Neural cell (in vitro differentiated cells): ENCODE measurements at regions not wholly inside any gene's neighbourhood (a gene's known extent, or its start where the extent isn't known, plus 50 kb on each side); places are given as distances from the start of the nearest gene placed in this dataset.

Source experiments
- H2AFZ ChIP-seq: fragments of 200-600, 300-800 bp; sonication (generic), shearing (Covaris generic); 2 replicates; pipeline ENCODE4 v1.6.0; 2014; ENCODE audit warnings: low read depth, mild to moderate bottlenecking, antibody characterized with exemption, low read length, moderate library complexity
- H3F3A ChIP-seq: fragments of 200-600 bp; shearing (Covaris generic); 2 replicates; pipeline ENCODE4 v1.6.1; 2016; ENCODE audit warnings: mild to moderate bottlenecking, moderate library complexity, mixed read lengths, antibody characterized with exemption, low read length; ENCODE audit not compliant: insufficient read depth, poor library complexity, severe bottlenecking
- H3K27ac ChIP-seq: fragments of 200-600, 300-800 bp; sonication (generic), shearing (Covaris generic); 2 replicates; pipeline ENCODE4 v1.5.1; 2014; ENCODE audit warnings: mild to moderate bottlenecking, low read length, moderate library complexity
- H3K27me3 ChIP-seq: fragments of 300-800, 200-600 bp; sonication (generic), shearing (Covaris generic); 2 replicates; pipeline ENCODE4 v1.6.0; 2014; ENCODE audit warnings: mild to moderate bottlenecking, low read depth, low read length, moderate library complexity; ENCODE audit not compliant: insufficient read depth
- H3K36me3 ChIP-seq: fragments of 300-800, 200-600 bp; sonication (generic), shearing (Covaris generic); 2 replicates; pipeline ENCODE4 v1.5.1; 2014; ENCODE audit warnings: mild to moderate bottlenecking, antibody characterized with exemption, low read length, moderate library complexity; ENCODE audit not compliant: insufficient read depth
- H3K4me2 ChIP-seq: fragments of 300-800, 200-600 bp; sonication (generic), shearing (Covaris generic); 2 replicates; pipeline ENCODE4 v1.6.0; 2014; ENCODE audit warnings: mild to moderate bottlenecking, low read length
- H3K4me3 ChIP-seq: fragments of 300-800, 200-600 bp; sonication (generic), shearing (Covaris generic); 2 replicates; pipeline ENCODE4 v1.5.1; 2014; ENCODE audit warnings: mild to moderate bottlenecking, low read length, moderate library complexity
- H3K79me2 ChIP-seq: fragments of 200-600 bp; shearing (Covaris generic); replicated peaks from 2 replicates; pipeline ENCODE4 v1.6.0; 2014; ENCODE audit warnings: mild to moderate bottlenecking, low read length, moderate library complexity; ENCODE audit not compliant: insufficient read depth
- H3K9ac ChIP-seq: fragments of 300-800, 200-600 bp; sonication (generic), shearing (Covaris generic); 2 replicates; pipeline ENCODE4 v1.6.1; 2016; ENCODE audit warnings: mild to moderate bottlenecking, low read length, mixed read lengths
- H3K9me2 ChIP-seq: fragments of 200-600 bp; shearing (Covaris generic); 2 replicates; pipeline ENCODE4 v1.6.1; 2016; ENCODE audit warnings: mild to moderate bottlenecking, low read length, mixed read lengths; ENCODE audit not compliant: insufficient read depth
- H3K9me3 ChIP-seq: fragments of 200-600, 300-800 bp; sonication (generic), shearing (Covaris generic); 2 replicates; pipeline ENCODE4 v1.6.1; 2016; ENCODE audit warnings: mild to moderate bottlenecking, mixed run types, low read length, moderate library complexity, mixed read lengths
- H4K20me1 ChIP-seq: fragments of 200-600 bp; shearing (Covaris generic); 2 replicates; pipeline ENCODE4 v1.6.1; 2016; ENCODE audit warnings: mild to moderate bottlenecking, mixed run types; ENCODE audit not compliant: insufficient read depth
- CTCF ChIP-seq: fragments of 450-650 bp; IDR thresholded peaks from 2 replicates; pipeline ENCODE4 v1.5.1; 2014; ENCODE audit warnings: antibody characterized with exemption, mild to moderate bottlenecking, moderate library complexity; ENCODE audit not compliant: poor library complexity, severe bottlenecking
- EP300 ChIP-seq: fragments of 450-650 bp; conservative IDR thresholded peaks from 2 replicates; pipeline ENCODE4 v1.6.1; 2014; ENCODE audit warnings: antibody characterized with exemption, mild to moderate bottlenecking, moderate library complexity; ENCODE audit not compliant: poor library complexity, severe bottlenecking
- EZH2 ChIP-seq: fragments of 200-600, 300-800 bp; shearing (Covaris generic), sonication (generic); IDR thresholded peaks from 2 replicates; pipeline ENCODE4 v1.6.1; 2014; ENCODE audit warnings: antibody characterized with exemption, low read length, borderline replicate concordance, mild to moderate bottlenecking; ENCODE audit not compliant: insufficient read depth, poor library complexity, severe bottlenecking
- MXI1 ChIP-seq: fragments of 450-650 bp; conservative IDR thresholded peaks from 2 replicates; pipeline ENCODE4 v1.6.1; 2014; ENCODE audit warnings: antibody characterized with exemption, mild to moderate bottlenecking; ENCODE audit not compliant: poor library complexity, severe bottlenecking
- POLR2AphosphoS5 ChIP-seq: IDR thresholded peaks from 2 replicates; pipeline ENCODE4 v1.6.1; 2012
- RAD21 ChIP-seq: fragments of 450-650 bp; conservative IDR thresholded peaks from 2 replicates; pipeline ENCODE4 v1.6.1; 2014; ENCODE audit warnings: antibody characterized with exemption, mild to moderate bottlenecking, moderate library complexity
- SMC3 ChIP-seq: fragments of 450-650 bp; conservative IDR thresholded peaks from 2 replicates; pipeline ENCODE4 v1.6.1; 2014; ENCODE audit warnings: antibody characterized with exemption, mild to moderate bottlenecking, moderate library complexity; ENCODE audit not compliant: poor library complexity
- TAF1 ChIP-seq: IDR thresholded peaks from 2 replicates; pipeline ENCODE4 v1.6.1; 2012; ENCODE audit warnings: low read depth
- TF ChIP-seq, protein P1 (sequence below): IDR thresholded peaks from 2 replicates; pipeline ENCODE4 v1.6.1; 2012; ENCODE audit warnings: borderline replicate concordance

GRCh38 chr2:212669761-212670160 lies 131.2 kb upstream of the ERBB4 start:
- Histone ChIP-seq H3K79me2 (no peaks in the 10 kb centered on the region), H2AFZ (no peak overlapping the region), H3F3A (no peaks in the 10 kb centered on the region), H3K4me3 (no peak overlapping the region), H4K20me1 (no peaks in the 10 kb centered on the region), H3K27ac (no peak overlapping the region), H3K36me3 (no peaks in the 10 kb centered on the region), H3K9me3 (no peaks in the 10 kb centered on the region), H3K9ac (no peak overlapping the region), H3K27me3 (no peaks in the 10 kb centered on the region), H3K9me2 (no peaks in the 10 kb centered on the region), H3K4me2 (no peak overlapping the region)
- TF ChIP-seq CTCF = no peak
- TF ChIP-seq EP300 = no peak
- TF ChIP-seq POLR2AphosphoS5 = no peak
- no peak for TF ChIP-seq RAD21
- TF ChIP-seq TAF1 = no peak
- no peak for TF ChIP-seq MXI1

DNA sequence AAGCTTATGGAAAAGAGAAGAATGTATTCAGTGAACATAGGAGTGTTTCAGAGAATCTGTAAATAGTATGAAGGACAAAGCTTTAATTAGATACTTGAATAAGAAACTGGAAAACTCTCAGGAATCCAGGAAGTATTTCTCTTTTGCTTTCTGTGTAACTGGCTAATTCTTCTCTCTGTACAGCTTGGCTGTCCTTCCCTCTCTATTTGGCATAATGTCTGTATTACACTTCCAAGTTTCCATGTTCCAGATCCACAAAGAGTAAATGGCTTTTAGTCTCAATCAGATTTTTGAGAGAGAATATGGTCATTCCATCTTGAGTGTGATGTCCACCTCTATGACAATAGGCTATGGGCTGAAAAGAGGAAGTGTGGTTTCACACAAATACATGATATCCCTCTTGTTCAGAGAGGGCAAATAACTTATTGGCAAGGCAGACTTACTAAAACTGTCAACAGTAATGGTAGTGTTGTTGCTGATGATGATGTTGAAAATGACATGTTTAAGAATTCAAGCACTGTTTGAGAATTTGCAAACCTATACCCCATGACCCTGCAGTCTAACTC lies 129.2 kb upstream of the ERBB4 start:
- no peak for TF ChIP-seq EP300
- no peak for TF ChIP-seq RAD21
- no peak for TF ChIP-seq MXI1
- no peak for TF ChIP-seq SMC3
- TF ChIP-seq TAF1 = no peak
- no peak for TF ChIP-seq EZH2
- TF ChIP-seq, protein P1, sequence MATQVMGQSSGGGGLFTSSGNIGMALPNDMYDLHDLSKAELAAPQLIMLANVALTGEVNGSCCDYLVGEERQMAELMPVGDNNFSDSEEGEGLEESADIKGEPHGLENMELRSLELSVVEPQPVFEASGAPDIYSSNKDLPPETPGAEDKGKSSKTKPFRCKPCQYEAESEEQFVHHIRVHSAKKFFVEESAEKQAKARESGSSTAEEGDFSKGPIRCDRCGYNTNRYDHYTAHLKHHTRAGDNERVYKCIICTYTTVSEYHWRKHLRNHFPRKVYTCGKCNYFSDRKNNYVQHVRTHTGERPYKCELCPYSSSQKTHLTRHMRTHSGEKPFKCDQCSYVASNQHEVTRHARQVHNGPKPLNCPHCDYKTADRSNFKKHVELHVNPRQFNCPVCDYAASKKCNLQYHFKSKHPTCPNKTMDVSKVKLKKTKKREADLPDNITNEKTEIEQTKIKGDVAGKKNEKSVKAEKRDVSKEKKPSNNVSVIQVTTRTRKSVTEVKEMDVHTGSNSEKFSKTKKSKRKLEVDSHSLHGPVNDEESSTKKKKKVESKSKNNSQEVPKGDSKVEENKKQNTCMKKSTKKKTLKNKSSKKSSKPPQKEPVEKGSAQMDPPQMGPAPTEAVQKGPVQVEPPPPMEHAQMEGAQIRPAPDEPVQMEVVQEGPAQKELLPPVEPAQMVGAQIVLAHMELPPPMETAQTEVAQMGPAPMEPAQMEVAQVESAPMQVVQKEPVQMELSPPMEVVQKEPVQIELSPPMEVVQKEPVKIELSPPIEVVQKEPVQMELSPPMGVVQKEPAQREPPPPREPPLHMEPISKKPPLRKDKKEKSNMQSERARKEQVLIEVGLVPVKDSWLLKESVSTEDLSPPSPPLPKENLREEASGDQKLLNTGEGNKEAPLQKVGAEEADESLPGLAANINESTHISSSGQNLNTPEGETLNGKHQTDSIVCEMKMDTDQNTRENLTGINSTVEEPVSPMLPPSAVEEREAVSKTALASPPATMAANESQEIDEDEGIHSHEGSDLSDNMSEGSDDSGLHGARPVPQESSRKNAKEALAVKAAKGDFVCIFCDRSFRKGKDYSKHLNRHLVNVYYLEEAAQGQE = no peak
- no peak for TF ChIP-seq CTCF
- TF ChIP-seq POLR2AphosphoS5 = no peak
- no peak overlapping the region for H3K4me3 ChIP-seq

More for the DNA sequence above, 129.2 kb upstream of the ERBB4 start:
- Histone ChIP-seq H3K4me2 (no peak overlapping the region), H2AFZ (no peak overlapping the region), H3K9me2 (no peaks in the 10 kb centered on the region), H3K27me3 (no peaks in the 10 kb centered on the region), H3K9ac (no peak overlapping the region), H3K9me3 (no peaks in the 10 kb centered on the region), H3K79me2 (no peaks in the 10 kb centered on the region), H3K27ac (no peak overlapping the region), H3K36me3 (no peaks in the 10 kb centered on the region), H4K20me1 (no peaks in the 10 kb centered on the region), H3F3A (no peaks in the 10 kb centered on the region)
